Activated CD4-positive, CD25-positive, alpha-beta regulatory T cell treated with anti-CD3 and anti-CD28 coated beads, Interleukin-2, amount 50 U/mL, for 72 hours (primary cell): ENCODE measurements at regions not wholly inside any gene's neighbourhood (a gene's known extent, or its start where the extent isn't known, plus 50 kb on each side); places are given as distances from the start of the nearest gene placed in this dataset.

Source experiments
- DNase-seq: peaks from one replicate; pipeline ENCODE4 v3.0.0; 2021

DNA sequence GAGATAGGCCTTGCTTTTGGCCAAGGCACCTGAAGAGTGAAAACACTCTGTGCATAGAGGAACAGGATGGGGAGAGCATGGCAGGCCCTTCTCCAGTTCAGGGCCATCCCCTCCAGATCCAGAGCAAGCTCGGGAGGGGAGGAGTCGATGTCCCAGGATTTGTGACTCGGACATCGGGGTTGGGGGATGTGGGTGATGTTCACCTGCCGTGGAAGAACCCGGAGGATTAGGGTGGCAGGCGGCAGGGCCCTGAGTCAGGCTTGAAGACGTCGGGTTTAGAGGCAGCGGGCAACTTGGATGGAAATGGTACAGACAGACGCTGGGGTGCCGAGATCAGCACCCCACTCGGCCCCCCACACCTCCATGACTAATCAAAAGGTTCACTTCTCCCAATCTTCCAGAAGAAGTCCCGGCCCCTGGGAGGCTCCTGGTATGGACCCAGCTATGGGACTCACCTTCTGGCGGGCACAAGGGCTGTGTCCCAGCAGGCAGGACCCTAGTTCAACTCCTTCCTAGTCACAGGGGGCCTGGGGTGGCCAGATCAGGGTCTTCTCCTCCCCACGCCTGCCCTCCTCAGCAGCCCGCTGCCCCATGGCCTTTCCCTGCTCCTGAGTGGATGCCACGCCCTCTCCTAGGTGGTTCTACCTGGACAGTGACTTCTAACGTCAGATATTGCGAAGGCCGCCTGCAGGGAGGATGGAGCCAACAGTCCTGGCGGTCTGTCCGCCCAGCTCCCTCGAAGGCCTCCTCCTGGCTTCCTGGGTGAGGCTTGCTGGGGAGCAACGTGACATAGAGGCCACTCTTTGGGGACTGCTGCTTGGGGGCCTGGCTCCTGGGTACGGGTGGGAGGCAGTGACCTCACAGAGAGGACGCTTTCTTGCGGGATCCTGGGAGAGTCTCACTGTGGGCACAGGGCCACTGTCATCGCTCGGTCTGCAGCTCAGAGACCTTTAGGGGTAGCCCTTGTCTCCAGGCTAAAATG lies 792.5 kb downstream of the BRD1 start:
- DNase-seq, result no peak

DNA sequence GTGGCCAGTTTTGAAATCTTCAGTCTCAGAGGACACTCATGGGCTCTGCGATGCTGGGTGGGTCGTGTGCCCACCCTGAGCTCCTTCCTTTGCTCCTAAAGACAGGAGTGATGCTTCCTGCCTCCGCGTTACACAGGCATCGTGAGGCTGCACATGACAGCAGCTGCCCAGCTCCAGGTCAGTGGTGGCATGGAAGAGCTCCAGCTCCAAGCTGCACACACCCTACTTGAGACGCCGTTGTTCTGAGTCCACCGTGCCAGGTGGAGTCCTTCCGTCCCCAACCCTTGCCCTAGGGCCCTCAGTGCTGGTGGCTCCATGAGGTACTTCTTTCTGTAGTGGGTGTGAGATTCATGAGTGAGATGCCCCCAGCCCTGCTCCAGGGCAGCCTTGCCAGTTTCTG lies 794.1 kb downstream of the BRD1 start:
- no peak for DNase-seq

DNA sequence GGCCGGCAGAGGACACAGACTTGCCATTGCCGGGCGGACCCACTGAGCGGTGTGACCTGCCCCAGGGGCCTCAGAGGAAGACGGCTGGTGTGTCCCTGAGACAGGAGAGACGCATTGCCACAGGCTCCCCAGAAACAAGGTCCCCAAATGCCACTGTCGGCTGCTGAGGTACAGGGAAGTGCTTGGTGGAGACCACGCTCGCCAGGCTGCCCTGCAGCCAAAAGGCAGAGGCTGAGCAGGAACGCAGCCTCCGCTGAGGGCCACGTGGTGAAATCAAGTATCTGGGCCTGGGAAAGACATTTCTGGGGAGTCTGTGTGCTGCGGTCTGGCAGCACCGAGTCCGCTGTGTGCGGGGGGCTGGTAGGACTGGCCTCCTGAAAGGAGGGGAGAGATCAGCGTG lies 794.9 kb downstream of the BRD1 start:
- DNase-seq, result no peak

DNA sequence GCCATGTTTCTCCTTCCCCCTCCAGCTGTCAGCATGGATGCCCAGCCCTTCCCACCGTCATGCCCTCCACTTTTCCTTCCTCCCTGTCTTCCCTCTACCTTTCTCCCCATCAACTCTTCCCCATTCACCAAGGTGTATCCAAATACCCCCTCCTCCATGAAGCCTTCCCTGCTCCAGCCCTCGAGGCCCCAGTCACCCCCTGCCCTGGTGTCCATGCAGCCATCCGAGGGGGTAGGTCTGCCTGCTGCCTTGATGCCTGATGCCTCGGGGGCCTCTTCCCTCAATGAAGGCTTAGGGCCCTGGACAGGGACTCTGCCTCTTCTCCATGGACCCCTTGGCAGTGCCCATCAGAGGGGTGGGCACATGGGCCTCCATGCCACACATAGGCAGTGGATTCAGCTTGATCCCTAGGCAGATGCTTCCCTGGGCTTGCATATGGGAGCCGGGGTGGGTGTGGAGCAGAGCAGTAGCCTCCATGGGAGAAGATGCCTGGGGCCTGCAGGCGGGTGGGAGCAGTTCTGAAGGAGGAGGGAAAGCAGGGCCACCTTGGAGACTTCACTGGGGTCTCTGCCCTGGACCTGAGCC lies 795.8 kb downstream of the BRD1 start:
- DNase-seq, result no peak

DNA sequence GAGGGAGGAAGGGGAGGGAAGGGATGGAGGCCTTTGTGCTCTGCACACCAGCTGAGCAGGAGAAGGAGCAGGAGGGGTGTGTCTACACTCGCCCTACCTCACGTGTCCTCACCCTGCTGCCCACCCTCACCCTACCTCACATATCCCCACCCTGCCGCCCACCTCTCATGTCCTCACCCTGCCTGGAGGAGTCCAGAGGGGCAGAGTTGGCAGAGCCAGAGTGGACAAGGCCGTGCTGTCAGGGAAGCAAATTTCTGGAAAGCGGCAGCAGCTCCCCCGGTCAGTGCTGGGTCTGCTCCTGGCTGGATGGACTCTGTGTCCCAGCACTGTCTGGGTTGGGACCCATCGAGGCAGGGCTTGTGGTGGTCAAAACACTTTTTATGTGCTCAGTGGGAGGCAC lies 799.6 kb downstream of the BRD1 start:
- no peak for DNase-seq

DNA sequence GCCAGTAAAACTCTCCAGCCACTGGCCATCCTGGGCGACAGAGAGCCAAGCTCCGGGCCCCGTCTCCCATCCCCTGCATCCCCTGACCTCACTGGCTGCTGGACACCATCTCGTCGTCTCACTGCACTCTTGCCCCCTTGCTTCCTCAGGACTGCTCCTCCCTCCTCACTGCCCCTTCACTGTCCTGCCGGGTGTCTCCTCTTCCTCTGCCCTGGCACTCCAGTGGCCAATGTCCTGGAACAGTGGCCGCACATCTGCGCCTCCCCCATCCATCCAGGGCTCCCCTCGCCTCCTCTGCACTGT lies 800.4 kb downstream of the BRD1 start:
- no peak for DNase-seq

DNA sequence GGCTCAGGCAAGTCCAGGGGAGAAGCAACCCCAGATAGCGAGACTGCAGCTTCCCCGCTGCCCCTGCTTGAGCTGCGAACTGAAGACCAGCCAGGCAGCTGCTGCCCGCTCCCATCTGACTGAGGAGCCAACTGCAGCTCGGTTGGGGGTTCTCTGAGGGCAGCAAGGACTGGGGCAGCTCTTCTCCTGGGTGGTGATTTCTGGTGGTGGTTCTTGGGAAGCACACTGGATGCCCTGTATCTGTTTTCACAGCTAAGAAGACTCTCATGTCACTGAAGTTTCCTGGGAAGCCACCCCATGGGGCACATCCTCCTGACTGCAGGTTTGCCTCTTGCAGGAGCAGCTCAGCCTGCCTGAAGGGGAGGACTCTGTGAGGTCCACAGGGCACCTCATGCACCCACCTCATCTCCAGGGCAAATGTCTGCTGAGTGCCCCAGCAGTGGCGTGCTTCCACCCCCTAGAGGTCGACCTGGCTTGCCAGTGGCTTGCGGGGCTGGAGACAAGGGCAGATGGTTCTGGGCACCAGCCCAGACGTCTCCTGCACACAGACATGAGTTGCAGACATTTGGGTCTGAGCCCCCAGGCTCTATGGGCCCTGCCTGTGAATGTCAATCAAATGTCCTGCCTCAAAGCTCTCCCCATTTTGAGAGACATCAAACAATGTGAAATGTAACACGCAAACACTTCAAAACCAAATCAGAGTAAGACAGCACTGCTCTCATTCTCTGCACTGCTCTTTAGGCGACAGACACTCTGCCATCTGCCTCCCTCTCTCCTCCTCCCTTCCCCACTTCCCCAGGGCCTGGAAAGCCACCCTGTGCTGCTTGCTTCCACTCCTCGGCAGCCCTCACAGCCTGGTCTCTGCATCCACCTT lies 800.9 kb downstream of the BRD1 start:
- DNase-seq, result no peak

DNA sequence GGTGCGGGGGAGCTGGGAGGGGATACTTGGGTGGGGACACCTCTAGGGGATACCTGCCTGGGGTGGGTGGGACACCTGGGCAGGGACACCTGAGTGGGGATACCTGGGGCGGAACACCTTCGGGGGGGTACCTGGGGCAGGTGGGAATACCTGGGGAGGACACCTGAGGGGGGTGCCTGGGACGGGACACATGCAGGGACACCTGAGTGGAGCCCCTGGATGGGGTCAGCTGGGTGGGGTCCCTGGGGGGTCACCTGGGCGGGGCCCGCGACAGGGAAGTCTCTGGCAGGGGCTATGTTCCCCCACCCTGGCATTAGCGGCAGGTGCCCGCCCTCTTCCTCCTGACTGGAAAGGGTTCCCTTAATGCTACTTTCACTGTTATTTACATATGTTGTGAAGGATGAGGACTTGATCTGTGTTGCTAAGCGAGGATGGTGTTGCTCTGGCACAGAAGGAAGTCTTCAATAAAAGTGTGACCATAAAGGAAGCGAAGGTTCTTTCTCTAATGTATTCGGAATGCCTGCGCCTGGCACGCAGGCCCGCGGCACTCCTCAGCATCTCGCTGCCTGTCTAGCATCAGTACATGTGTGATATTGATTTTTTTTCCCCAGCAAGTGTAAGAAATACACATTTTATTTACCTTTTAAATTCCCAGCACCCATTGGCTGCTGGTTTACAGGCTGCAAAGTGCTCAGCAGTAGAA lies 801.7 kb downstream of the BRD1 start:
- no peak for DNase-seq

DNA sequence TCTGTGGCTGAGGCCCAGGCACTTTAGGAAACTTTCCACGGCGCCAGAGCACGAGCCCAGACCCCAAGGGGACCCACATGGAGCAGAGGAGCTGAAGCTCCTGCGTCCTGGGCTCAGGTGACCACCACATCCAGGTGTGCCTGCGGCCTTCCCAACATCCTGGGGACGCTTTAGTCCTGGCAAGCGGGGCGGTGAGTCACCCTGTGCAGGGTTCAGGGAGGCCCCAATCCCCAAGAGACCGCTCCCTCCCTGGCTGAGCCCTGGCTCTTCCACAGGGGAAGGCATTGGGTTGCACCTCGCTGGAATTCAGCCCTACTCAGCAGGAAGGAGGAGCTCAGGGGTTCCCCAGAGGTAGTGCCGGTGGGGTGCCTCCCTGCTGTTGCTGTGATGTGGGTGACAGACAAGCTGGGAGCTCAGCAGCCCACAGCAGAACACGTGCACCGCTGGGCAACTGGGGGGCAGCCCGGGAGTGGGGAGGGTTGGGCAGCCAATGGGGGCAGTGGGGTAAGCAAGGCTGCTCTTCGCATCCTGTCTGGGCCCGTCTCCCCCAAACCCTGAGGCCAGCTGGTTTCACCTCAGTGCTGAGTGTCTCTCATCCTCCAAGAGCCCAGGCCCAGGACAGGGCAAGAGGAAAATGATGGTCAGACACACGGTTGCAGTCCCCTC lies 802.8 kb downstream of the BRD1 start:
- DNase-seq, result no peak

DNA sequence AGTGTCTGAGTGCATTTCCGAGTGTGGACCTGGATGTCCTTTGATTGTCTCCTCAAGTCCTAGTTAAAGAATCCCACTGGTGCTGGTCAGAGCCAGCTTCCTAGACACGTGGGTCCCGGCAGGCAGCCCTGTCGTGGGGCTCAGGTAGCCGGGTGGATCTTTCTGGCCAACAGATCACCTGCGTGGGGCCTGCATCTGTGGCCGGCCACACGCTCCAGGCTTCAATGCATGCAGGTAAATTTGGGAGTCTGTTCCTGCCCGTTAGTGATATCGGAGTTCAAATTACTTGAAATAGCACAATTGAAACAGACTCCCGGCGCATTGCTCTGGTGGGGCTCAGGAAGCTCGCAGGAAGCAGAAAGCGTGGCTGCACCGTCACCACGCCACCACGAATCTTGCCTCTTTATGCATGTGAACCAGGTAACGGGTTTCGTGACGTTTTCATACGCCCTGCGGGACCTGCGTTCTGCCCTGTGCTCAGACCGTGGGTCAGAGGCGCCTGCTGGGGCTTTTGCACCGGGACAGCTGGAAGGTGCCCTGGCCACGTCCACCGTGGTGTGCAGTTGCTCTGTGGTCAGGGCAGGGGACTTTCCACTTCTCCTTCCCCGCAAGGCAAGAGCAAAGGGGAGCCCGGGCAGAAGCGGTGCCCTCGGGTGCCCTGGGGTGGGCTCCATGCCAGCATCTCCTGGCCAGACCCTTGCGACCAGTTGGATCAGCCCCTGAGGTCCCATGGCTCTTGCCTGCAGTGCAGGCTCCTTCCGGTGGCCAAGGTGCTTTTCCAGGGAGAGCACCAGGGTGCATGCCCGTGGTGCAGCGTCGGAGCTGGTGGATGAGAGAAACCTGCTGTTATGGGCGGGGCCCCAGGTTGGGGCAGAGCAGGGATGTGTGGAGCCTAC lies 803.5 kb downstream of the BRD1 start:
- DNase-seq, result no peak

DNA sequence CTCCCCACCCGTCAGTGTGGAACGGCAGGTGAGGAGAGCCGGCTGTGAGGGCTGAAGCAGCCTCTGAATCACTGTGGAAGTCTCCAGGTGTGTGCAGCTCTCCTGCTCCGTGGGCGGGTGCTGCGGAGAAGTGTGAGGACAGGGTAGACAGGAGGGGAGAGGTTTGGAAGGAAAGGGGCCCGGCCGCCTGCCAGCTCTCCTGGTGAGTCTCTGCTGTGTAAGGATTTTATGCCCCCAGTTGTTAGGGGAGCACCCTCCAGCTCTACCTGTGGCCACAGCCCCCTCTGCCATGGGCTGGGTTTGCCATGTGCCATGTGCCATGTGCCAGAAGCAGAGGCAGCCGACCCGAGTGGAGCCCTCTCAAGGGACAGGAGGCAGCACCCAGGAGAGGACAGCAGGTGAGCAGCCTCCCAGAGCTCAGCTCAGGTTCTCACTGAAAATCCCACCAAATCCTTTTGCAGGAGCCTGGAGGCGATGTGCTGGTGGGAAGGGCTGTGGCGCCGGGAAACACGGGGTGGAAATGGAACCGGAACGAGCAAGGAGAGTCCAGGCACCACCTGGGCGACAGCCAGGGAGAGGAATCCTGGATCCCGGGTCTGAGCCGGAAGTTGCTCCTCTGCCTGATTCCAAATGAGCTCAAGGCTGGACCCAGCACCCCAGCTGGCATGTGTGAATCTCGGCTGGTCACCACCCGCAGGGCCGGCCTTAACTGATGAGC lies 804.4 kb downstream of the BRD1 start:
- no peak for DNase-seq

DNA sequence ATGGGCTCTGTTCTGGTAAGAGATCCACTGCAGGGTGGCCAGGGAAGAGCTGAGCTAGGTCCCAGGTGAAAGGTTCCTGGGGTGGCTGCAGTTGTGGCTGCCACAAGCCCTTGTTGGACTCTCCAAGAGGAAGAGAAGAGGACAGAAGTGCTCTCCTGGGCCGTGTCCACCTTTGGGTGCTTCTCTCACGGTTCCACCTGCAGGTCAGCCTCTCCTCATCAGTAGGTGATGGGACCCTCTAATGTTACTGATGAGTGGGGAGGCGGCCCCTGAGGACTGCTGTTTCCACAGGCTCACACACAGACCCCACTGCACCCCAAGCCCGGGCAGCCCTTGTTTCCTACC lies 804.9 kb downstream of the BRD1 start:
- DNase-seq, result no peak

DNA sequence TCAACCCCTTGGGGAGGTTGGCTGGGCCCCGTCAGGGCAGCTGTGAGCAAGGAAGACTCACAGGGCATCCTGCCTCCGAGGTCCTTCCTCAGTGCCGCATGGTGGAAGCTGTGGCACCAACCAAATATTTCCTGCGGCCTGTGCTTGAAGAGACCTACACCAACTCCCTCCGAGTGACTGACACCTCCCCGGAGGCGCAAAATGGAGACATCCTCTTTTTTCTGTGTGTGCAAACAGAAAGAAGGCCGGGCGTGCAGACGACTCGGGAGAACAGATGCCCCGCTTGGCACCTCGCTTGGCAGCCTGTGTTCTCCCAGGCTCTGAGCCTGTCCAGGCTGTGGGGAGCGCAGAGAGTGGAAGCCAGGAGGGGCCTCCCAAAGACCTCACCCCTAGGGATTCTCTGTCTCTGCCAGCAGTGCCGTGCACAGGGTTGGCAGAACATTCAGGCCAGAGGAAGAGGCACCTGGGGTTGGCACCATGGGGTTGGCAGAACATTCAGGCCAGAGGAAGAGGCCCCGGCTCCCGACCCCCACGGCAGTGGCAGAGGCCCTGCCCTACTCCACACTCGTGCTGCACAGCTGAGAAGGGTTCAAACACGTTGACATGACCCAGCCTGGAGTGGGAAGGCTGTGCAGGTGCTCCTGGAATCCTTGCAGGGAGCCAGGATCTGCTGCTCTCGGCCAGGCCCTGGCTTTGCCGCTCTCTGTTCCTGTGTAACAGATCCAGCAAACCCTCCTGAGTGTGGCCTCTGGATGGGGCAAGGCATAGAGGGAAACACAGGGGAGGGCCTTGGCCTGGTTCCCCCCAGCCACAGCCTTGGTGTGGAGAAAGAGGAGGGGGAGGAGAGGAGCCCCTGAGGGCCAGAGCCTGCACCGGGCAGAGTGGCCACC lies 805.5 kb downstream of the BRD1 start:
- DNase-seq, result no peak

DNA sequence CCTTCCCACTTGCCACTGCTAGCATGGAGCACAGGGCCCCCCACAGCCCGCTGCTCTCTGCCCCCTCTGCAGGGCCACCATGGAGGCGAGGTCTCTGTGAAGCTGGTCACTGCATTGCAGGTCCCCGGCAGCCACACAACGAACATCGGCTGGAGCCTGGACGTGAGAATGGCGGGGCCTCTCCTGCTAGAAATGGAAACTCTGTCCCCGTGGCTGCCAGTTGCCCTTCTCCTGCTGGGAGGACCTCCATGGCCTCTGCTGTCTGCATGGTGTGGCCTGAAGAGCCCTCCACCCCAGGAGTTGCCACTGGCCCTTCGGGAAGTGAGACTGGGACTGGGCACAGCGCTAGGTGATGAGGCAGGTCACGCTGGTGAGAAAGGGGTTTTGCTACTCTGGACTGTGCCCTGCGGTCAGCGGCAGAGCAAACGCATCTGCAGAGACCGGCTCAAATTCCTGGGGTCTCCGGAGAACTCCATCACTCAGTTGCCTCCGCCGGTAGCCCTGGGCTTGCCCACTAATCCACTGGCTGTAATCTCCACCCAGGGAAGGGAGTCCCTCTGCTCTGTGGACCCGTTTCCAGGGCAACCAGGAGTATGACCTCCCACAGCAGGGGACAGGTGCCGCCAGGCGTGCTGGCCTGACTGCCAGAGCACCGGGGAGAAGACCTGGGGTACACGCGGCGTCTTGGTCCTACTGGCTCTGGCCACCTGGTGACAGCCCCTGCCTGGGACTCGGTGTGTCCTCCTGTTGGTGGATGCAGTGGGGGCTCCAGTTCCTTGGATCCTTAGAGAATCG lies 806.3 kb downstream of the BRD1 start:
- no peak for DNase-seq

DNA sequence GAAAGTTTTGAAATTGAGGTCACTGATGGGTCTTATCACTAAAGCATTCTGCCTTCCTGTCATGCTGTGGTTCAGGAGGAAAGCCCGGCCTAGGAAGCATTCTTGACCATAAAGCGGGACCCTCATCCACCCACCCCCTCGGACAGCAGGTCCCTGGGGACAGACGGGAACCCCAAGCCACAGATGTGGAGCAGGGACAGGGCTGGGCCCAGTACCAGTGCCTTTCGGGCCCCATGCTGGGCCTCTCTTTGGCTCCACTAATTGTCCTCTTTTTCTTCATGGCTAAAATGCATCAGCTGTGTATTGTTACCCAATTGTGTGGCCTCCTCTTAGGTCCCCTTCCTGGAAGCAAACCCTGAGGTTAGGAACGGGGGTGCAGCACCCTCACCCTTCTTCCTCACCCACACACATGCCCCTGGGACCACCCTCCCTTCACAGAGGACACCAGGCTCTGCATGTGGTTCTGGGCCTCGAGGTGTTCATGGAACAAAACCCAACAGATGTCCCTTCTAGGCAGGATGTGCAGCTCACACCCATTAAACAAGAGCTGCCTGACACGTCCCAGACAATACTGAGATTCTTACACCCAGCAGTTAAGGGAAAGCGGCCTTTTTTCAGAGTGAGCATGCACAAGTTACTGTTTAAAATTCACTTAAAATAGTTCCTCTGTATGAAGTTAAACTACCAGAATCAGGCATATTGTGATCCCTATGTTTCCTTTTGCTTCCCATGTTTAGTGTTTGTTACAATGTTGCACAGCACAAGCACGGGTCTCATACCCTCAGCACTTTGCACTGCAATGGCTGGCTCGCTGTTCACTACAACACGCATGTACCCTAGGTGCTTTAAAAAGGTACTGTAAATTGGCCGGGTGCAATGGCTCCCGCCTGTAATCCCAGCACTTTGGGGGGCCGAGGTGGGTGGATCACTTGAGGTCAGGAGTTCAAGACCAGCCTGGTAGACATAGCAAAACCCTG lies 807.6 kb downstream of the BRD1 start:
- DNase-seq, result no peak

DNA sequence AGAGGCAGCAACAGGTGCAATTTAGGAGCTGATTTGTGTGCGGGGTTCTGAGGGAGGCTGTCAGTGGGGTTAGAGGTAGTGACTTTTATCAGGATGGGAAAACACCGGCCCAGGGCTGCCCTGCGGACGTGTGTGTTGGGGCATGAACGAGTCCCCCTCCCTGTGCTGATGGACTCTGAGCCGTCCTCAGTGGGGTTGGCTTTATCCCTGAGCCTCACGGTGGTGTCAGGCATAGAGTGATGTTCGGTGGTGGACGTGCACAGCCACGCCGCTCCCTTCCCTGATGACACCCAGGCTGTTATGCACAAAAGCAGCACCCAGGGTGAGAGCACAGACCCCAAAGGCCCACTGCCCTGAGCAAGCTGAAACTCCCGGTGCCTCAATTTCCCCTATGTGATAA lies 809.1 kb downstream of the BRD1 start:
- no peak for DNase-seq

DNA sequence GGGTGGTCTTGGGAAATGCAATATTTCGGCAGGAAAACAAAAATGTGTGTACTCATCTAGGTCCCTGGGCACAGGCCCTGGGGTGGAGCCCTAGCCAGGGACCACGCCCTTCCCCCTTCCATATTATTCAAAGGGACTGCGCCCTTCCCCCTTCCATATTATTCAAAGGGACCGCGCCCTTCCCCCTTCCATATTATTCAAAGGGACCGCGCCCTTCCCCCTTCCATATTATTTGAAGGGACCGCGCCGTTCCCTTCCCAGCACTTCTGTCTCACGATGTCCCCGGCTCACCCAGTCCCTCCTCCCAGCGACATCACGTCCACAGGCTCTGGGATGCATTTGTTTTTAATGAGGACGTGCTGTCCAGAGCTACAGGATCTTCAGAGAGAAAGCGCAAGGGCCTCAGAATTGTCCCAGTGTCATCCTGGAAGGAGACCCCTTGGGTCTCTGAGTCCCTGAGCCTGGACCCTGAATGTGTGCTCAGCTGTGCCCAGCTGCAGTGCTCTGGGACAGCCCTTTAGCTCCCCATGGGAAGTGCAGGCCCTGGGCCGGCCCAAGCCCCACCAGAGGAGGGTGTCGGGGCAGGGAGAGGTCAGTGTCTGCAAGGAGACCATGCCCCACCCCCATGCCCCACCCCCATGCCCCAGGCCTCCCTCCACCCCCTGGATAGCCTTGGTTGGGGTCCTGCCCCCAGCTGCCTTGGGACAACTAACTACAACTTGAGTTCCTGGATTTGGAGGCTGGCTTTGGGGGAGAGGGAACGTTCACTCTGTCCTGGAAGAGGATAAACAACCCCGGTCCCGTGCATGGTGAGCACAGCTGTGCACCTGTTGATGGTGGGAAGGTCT lies 810.0 kb downstream of the BRD1 start:
- DNase-seq, result no peak
